Gastrocnemius medialis (tissue), 4 donors: ENCODE measurements at regions not wholly inside any gene's neighbourhood (a gene's known extent, or its start where the extent isn't known, plus 50 kb on each side); places are given as distances from the start of the nearest gene placed in this dataset.

Experiments used
- POLR2A ChIP-seq, 2 donors: fragments of 450-650 bp; IDR thresholded peaks; one replicate each; pipeline ENCODE4 v1.6.1; 2017; ENCODE audit warnings: antibody characterized with exemption in 2 of 2, mild to moderate bottlenecking in 2 of 2, moderate library complexity in 2 of 2
- TF ChIP-seq, protein P1 (sequence below), 5 experiments: fragments of 450-650 bp in 3 of 5; fragments of 200-600 bp in 2 of 5; sonication (generic) in 2 of 5; IDR thresholded peaks in 4 of 5; conservative IDR thresholded peaks in 1 of 5; 1 replicate in 4 of 5; 2 replicates in 1 of 5; pipeline ENCODE4 v1.5.1; 2016 to 2019; ENCODE audit warnings: antibody characterized with exemption in 5 of 5, mild to moderate bottlenecking in 3 of 5, moderate library complexity in 3 of 5

DNA sequence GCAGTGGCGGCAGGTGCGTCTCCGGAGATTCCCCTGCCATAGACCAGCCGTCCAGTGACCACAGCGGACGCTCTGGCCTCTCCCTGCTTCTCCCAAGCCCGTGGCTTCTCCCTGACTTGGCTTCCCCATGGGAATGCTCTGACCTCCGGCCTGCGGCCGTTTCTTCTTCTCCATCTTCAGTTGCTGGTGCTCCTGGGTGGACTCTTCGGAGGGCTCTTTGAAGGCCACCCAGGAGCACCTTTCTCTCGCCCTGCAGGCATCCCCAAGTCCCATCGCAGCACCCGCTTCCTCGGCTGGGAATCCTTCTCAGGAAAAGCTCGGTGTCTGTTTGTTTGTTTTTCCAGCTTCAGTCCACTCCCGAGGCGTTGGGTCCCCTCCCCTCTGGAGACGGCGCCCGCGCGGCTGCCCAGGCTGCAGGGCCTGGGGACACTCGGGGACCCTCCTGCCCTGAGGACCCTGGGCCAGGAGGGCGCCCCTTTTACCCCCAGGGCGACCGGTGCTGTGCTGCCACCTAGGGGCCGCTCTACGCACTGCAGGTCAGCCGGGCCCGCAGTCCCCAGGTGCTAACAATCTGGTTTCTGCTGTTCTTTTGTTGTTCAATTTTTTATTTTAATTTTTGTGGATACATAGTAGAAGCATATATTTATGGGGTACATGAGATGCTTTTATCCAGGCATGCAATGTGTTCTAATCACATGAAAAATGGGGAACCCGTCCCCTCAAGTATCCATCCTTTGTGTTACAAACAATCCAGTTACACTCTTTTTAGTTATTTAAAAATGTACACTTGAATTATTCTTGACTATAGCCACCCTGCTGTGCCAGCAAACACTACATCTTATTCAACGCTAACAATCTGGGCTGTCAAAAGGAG lies 197.9 kb upstream of the ADAMTS16 start:
- TF ChIP-seq, protein P1, sequence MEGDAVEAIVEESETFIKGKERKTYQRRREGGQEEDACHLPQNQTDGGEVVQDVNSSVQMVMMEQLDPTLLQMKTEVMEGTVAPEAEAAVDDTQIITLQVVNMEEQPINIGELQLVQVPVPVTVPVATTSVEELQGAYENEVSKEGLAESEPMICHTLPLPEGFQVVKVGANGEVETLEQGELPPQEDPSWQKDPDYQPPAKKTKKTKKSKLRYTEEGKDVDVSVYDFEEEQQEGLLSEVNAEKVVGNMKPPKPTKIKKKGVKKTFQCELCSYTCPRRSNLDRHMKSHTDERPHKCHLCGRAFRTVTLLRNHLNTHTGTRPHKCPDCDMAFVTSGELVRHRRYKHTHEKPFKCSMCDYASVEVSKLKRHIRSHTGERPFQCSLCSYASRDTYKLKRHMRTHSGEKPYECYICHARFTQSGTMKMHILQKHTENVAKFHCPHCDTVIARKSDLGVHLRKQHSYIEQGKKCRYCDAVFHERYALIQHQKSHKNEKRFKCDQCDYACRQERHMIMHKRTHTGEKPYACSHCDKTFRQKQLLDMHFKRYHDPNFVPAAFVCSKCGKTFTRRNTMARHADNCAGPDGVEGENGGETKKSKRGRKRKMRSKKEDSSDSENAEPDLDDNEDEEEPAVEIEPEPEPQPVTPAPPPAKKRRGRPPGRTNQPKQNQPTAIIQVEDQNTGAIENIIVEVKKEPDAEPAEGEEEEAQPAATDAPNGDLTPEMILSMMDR (IDR thresholded peaks at IDR 0.05 in 4 of 5, conservative IDR thresholded peaks at IDR 0.05 in 1 of 5), result peak; percentile 30 to 72 (median 58)
- TF ChIP-seq POLR2A (IDR thresholded peaks at IDR 0.05), result no peak
